SK-N-MC (cell line): ENCODE measurements at regions not wholly inside any gene's neighbourhood (a gene's known extent, or its start where the extent isn't known, plus 50 kb on each side); places are given as distances from the start of the nearest gene placed in this dataset.

Source experiments
- DNase-seq: peaks from one replicate; pipeline ENCODE4 v3.0.0-alpha.2; 2011; ENCODE audit warnings: low read depth, low spot score
- H3K27ac ChIP-seq: fragments of 200-600 bp; sonication (generic); 2 replicates; pipeline ENCODE4 v1.5.1; 2016; ENCODE audit warnings: mixed run types
- H3K36me3 ChIP-seq: fragments of 200-600 bp; sonication (generic); 2 replicates; pipeline ENCODE4 v1.6.1; 2017; ENCODE audit warnings: antibody characterized with exemption, low read length, mixed read lengths; ENCODE audit not compliant: insufficient read depth
- H3K4me3 ChIP-seq: fragments of 200-600 bp; sonication (generic); 2 replicates; pipeline ENCODE4 v1.5.1; 2016
- H3K9ac ChIP-seq: fragments of 200-600 bp; sonication (generic); 2 replicates; pipeline ENCODE4 v1.8.0; 2017; ENCODE audit warnings: mixed run types, mixed read lengths; ENCODE audit not compliant: insufficient read length
- H3K9me3 ChIP-seq: fragments of 200-600 bp; sonication (generic); 2 replicates; pipeline ENCODE4 v1.6.1; 2017; ENCODE audit warnings: low read depth, mild to moderate bottlenecking, antibody characterized with exemption, low read length, moderate library complexity, mixed read lengths
- EZH2 ChIP-seq: fragments of 200-600 bp; sonication (generic); IDR thresholded peaks from one replicate; pipeline ENCODE4 v1.6.1; 2017; ENCODE audit warnings: antibody characterized with exemption
- FOXP2 ChIP-seq: optimal IDR thresholded peaks from 2 replicates; pipeline ENCODE3; 2011; ENCODE audit warnings: mild to moderate bottlenecking, moderate library complexity; ENCODE audit not compliant: insufficient read depth; ENCODE audit errors: extremely low read length, control extremely low read depth
- POLR2AphosphoS5 ChIP-seq: IDR thresholded peaks from 2 replicates; pipeline ENCODE4 v1.6.1; 2012; ENCODE audit warnings: mild to moderate bottlenecking, low read depth, low read length, borderline replicate concordance

DNA sequence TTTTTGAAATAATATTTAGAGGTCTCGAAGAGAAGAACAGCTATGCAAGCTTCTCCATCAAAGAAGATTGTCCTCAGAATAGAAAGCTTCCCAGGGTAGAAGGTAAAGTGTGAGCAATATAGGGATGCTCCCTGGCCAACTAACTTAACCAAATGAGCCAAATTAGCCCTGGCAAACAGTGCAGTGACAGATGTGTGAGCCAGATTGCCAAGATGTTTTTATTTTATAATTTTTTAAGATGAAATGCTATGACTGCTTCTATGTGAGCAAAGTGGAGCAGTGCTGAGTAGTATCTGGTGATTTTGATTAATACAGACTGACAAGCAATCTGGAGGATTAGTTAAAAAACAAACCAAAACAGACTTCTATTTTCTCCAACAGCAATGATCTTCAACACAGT is 202.1 kb downstream of the NOVA1 start:
- Histone ChIP-seq H3K4me3 (no peak overlapping the region), H3K27ac (no peak overlapping the region), H3K9me3 (no peaks in the 10 kb centered on the region), H3K36me3 (no peaks in the 10 kb centered on the region), H3K9ac (no peak overlapping the region)
- no peak for DNase-seq
- TF ChIP-seq EZH2 (no peak), POLR2AphosphoS5 (no peak), FOXP2 (no peak)

- TF ChIP-seq EZH2 (no peak), FOXP2 (no peak), POLR2AphosphoS5 (no peak)
- no peaks in the 10 kb centered on the region for H3K36me3 ChIP-seq
- no peak for DNase-seq
- no peak overlapping the region for H3K9ac ChIP-seq
- no peaks in the 10 kb centered on the region for H3K9me3 ChIP-seq
- no peak overlapping the region for H3K27ac ChIP-seq
- no peak overlapping the region for H3K4me3 ChIP-seq
Observed at GRCh38 chr14:26394150-26394810, 203.6 kb downstream of the NOVA1 start.

GRCh38 chr14:26392498-26392897 is 205.3 kb downstream of the NOVA1 start:
- H3K27ac ChIP-seq, result no peak overlapping the region
- H3K9me3 ChIP-seq, result no peaks in the 10 kb centered on the region
- no peaks in the 10 kb centered on the region for H3K36me3 ChIP-seq
- no peak for TF ChIP-seq FOXP2
- no peak for TF ChIP-seq EZH2
- TF ChIP-seq POLR2AphosphoS5, result no peak
- H3K4me3 ChIP-seq, result no peak overlapping the region
- H3K9ac ChIP-seq, result no peak overlapping the region
- no peak for DNase-seq

DNA sequence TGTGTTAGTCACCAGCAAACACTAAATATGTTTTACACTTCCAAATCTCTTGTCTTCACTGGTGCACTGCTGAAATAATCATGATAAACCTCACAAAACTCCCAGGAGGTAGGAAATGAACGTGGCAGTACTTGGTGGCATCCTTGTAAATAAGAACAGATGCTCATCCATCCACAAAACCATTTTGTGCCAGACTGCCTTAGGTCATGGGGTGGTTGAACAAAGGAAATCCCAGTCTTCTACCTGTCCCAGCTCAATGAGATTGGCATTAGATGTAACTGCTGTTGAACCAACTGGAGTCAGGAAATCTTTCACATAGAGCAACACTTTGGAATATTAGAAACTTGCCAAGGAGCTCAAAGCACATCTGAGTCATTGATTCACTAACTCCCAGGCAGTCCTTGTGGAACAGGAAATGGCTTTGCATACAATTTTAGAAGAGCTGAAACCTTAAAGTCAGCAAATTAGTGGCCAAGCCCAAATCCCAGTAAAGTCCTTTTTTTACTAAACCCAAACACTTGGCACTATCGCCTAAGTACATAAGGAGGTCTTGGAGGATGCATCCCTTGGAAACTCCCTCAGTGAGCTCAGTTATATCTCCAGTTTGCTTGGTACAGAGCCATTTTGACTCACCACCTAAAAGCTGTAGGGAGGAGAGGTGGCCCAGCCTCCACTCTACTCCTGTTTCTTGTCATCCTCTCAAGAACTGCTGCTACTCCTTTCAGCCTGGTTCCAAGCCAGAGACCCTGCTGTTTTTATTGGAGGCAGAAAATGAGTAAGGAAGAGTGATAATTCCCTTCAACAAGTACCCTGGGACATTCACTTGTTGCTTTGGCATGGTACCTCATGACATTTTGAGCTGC is 208.0 kb downstream of the NOVA1 start:
- DNase-seq, result no peak
- TF ChIP-seq FOXP2, result no peak
- no peak for TF ChIP-seq POLR2AphosphoS5
- no peak for TF ChIP-seq EZH2
- H3K9ac ChIP-seq, result no peak overlapping the region
- H3K4me3 ChIP-seq, result no peak overlapping the region
- no peaks in the 10 kb centered on the region for H3K36me3 ChIP-seq
- H3K27ac ChIP-seq, result no peak overlapping the region
- H3K9me3 ChIP-seq, result no peaks in the 10 kb centered on the region

DNA sequence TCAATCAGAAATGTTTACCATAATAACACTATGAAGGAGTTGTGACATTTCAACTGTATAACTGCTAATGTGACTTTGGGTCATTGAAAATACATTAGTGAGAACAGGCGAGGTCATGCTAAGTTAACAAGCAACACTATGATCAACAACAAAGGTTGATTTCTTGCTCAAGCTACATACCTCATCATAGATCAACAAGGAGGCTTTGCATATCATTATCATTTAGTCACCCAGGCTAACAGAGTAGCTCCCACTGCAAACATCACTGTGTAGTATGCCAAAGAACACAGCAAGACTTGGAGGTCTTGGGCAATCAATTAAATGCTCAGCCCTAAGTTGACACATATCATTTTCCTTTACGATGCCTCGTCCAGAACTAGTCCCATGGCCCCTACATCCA is 212.5 kb downstream of the NOVA1 start:
- Histone ChIP-seq H3K27ac (no peak overlapping the region), H3K9ac (no peak overlapping the region), H3K4me3 (no peak overlapping the region), H3K36me3 (no peaks in the 10 kb centered on the region), H3K9me3 (no peaks in the 10 kb centered on the region)
- DNase-seq, result no peak
- TF ChIP-seq FOXP2, result no peak
- TF ChIP-seq POLR2AphosphoS5, result no peak
- no peak for TF ChIP-seq EZH2

GRCh38 chr14:26382901-26383685 is 214.7 kb downstream of the NOVA1 start:
- H3K9ac ChIP-seq, result no peak overlapping the region
- no peak overlapping the region for H3K27ac ChIP-seq
- H3K9me3 ChIP-seq, result no peaks in the 10 kb centered on the region
- no peaks in the 10 kb centered on the region for H3K36me3 ChIP-seq
- H3K4me3 ChIP-seq, result no peak overlapping the region
- no peak for TF ChIP-seq FOXP2
- no peak for TF ChIP-seq EZH2
- no peak for TF ChIP-seq POLR2AphosphoS5
- no peak for DNase-seq

- Histone ChIP-seq H3K36me3 (no peaks in the 10 kb centered on the region), H3K4me3 (no peak overlapping the region), H3K9ac (no peak overlapping the region), H3K9me3 (no peaks in the 10 kb centered on the region), H3K27ac (no peak overlapping the region)
- no peak for TF ChIP-seq EZH2
- no peak for TF ChIP-seq FOXP2
- TF ChIP-seq POLR2AphosphoS5, result no peak
- DNase-seq, result no peak
Observed at GRCh38 chr14:26381405-26381804, 216.4 kb downstream of the NOVA1 start.

DNA sequence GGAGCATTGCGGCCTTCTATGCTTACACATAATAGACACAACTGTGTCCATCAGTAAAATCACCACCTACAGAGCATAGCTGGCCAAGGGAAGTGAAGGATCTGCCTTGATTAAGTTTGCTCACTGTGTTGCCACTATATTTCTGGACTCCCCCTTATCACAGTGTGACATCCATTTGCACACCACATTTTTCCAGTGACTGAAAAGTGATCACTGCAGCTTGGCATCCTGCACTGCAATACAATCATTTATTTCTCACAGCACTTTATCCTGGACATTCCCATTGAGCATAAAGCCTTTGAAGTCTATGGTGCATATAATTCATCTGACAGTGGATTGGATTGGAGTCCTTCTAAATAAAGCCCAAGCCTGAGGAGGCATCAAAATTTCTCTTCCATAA is 217.2 kb downstream of the NOVA1 start:
- H3K4me3 ChIP-seq, result no peak overlapping the region
- TF ChIP-seq FOXP2, result no peak
- no peak for TF ChIP-seq EZH2
- no peak for TF ChIP-seq POLR2AphosphoS5
- H3K9ac ChIP-seq, result no peak overlapping the region
- no peak overlapping the region for H3K27ac ChIP-seq
- no peak for DNase-seq
- no peaks in the 10 kb centered on the region for H3K9me3 ChIP-seq
- H3K36me3 ChIP-seq, result no peaks in the 10 kb centered on the region

- no peak for TF ChIP-seq POLR2AphosphoS5
- TF ChIP-seq FOXP2, result no peak
- no peak for TF ChIP-seq EZH2
- no peaks in the 10 kb centered on the region for H3K9me3 ChIP-seq
Observed at GRCh38 chr14:26379951-26380350, 217.9 kb downstream of the NOVA1 start.

More at GRCh38 chr14:26379951-26380350, 217.9 kb downstream of the NOVA1 start:
- H3K27ac ChIP-seq, result no peak overlapping the region
- DNase-seq, result no peak
- H3K4me3 ChIP-seq, result no peak overlapping the region
- H3K36me3 ChIP-seq, result no peaks in the 10 kb centered on the region
- H3K9ac ChIP-seq, result no peak overlapping the region
